ENCODE measurements at regions not wholly inside any gene's neighbourhood (a gene's known extent, or its start where the extent isn't known, plus 50 kb on each side); places are given as distances from the start of the nearest gene placed in this dataset.

DNA sequence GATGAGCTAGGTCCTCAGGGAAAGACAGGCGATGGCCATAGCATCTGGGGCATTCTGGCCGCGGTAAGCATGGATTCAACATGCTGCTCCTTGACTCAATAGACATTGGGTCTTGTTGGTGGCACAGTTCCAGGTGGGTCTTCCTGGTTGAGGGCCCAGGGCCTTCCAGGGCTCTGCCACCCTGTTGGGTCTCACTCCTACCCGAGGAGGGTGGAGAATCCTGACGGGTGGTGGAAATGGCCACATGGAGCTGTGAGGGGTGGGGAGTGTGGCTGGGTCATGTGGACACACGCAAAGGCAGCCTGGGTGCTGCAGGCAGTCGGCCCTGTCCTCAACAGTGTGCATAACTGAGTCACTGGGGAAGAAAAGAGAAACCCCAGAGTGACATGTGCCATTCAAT lies 148.1 kb downstream of the KIF26A start:
- H3K4me3 Mint-ChIP-seq: no peak overlapping the region
- no peak for DNase-seq
- peaks cover 5% of the 10 kb centered on the region for H3K9me3 Mint-ChIP-seq
- peaks cover 29% of the 10 kb centered on the region for H3K4me1 Mint-ChIP-seq
- TF ChIP-seq, protein P1, sequence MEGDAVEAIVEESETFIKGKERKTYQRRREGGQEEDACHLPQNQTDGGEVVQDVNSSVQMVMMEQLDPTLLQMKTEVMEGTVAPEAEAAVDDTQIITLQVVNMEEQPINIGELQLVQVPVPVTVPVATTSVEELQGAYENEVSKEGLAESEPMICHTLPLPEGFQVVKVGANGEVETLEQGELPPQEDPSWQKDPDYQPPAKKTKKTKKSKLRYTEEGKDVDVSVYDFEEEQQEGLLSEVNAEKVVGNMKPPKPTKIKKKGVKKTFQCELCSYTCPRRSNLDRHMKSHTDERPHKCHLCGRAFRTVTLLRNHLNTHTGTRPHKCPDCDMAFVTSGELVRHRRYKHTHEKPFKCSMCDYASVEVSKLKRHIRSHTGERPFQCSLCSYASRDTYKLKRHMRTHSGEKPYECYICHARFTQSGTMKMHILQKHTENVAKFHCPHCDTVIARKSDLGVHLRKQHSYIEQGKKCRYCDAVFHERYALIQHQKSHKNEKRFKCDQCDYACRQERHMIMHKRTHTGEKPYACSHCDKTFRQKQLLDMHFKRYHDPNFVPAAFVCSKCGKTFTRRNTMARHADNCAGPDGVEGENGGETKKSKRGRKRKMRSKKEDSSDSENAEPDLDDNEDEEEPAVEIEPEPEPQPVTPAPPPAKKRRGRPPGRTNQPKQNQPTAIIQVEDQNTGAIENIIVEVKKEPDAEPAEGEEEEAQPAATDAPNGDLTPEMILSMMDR (IDR thresholded peaks at IDR 0.05): no peak
- no peak overlapping the region for H3K27ac Mint-ChIP-seq
- H3K36me3 Mint-ChIP-seq (ENCODE audit: low read depth): no peaks in the 10 kb centered on the region
- H3K27me3 Mint-ChIP-seq (ENCODE audit: low read depth, poor library complexity): peaks cover 31% of the 10 kb centered on the region

DNA sequence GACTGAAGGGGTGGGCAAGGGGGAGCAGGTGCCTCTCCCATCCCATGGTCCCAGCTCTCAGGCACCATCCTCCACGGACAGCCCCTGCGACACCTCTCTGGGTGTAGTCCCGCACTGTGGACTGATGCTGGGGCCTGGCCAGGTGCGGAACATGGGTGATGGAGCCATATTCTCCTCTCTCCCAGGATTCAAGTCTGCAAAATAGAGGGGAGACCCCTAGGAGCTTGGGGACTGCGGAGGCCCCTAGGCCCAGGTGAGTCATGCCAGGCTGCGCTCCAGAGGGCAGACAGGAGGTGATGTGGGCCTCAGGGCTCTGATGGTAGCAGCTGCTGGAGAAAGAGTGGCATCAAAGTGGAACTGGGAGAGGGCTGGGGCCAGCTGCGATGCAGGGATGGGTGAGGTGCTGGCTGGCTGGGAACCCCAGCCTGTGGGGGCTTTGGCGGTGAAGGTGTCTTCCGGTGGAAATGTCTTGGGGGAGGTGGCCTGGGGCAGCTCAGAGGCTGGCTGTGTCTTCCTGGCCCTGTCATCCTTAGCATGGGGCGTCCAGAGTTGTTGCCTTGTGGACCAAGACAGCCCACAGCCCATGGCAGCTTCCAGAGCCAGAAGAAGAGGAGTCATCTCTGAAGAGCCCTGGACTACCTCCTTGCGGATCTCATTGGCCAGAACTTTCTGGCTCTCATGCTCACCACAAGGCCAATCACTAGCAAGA lies 149.1 kb downstream of the KIF26A start:
- H3K27ac Mint-ChIP-seq: no peak overlapping the region
- TF ChIP-seq, protein P1 (IDR thresholded peaks at IDR 0.05): no peak

DNA sequence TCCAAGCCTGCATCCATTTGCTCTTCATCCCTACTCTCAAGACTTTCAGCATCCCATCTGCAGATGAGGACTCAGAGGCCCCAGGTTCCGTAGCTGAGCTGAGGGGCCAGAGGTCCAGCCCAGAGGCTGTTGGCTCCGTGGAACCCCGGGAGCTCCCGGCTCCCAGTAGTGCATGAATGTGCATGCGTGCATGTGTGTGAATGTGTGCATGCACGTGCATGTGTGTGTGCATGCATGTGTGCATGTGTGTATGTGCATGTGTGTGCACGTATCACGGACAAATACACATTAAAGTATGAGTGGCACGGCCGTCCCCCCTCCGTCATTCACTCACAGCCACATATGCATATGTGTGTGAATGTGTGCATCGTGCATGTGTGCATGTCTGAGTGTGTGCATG lies 149.9 kb downstream of the KIF26A start:
- peaks cover 31% of the 10 kb centered on the region for H3K27me3 Mint-ChIP-seq (ENCODE audit: low read depth, poor library complexity)
- no peak for DNase-seq
- H3K4me1 Mint-ChIP-seq: peaks cover 33% of the 10 kb centered on the region
- H3K9me3 Mint-ChIP-seq: peaks cover 5% of the 10 kb centered on the region
- TF ChIP-seq, protein P1 (IDR thresholded peaks at IDR 0.05): no peak
- no peaks in the 10 kb centered on the region for H3K36me3 Mint-ChIP-seq (ENCODE audit: low read depth)
- no peak overlapping the region for H3K27ac Mint-ChIP-seq
- no peak overlapping the region for H3K4me3 Mint-ChIP-seq

More for the DNA sequence above, 149.1 kb downstream of the KIF26A start:
- H3K36me3 Mint-ChIP-seq (ENCODE audit: low read depth): no peaks in the 10 kb centered on the region
- H3K4me1 Mint-ChIP-seq: peaks cover 35% of the 10 kb centered on the region
- peaks cover 5% of the 10 kb centered on the region for H3K9me3 Mint-ChIP-seq
- H3K27me3 Mint-ChIP-seq (ENCODE audit: low read depth, poor library complexity): peaks cover 31% of the 10 kb centered on the region
- H3K4me3 Mint-ChIP-seq: no peak overlapping the region
- no peak for DNase-seq

DNA sequence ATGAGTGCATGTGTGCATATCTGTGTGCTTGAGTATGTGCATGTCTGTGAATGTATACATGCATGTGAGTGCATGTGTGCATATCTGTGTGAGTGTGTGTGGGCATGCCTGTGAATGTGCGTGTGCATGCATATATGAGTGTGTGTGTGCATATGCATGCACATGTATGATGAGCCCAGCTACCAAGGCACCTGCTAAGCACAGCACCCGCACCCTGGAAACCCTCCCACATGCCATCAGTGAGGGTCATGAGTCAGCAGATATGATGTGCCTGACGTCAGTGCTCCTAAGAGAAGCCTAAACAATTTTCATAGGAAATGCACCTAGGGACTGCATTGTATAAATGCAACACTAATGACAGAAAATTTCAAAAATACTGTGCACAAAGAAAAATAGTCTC lies 151.1 kb downstream of the KIF26A start:
- peaks cover 30% of the 10 kb centered on the region for H3K4me1 Mint-ChIP-seq
- no peak for DNase-seq
- no peak overlapping the region for H3K27ac Mint-ChIP-seq
- TF ChIP-seq, protein P1 (IDR thresholded peaks at IDR 0.05): no peak
- no peak overlapping the region for H3K4me3 Mint-ChIP-seq
- peaks cover 35% of the 10 kb centered on the region for H3K27me3 Mint-ChIP-seq (ENCODE audit: low read depth, poor library complexity)
- peaks cover 5% of the 10 kb centered on the region for H3K9me3 Mint-ChIP-seq
- no peaks in the 10 kb centered on the region for H3K36me3 Mint-ChIP-seq (ENCODE audit: low read depth)

DNA sequence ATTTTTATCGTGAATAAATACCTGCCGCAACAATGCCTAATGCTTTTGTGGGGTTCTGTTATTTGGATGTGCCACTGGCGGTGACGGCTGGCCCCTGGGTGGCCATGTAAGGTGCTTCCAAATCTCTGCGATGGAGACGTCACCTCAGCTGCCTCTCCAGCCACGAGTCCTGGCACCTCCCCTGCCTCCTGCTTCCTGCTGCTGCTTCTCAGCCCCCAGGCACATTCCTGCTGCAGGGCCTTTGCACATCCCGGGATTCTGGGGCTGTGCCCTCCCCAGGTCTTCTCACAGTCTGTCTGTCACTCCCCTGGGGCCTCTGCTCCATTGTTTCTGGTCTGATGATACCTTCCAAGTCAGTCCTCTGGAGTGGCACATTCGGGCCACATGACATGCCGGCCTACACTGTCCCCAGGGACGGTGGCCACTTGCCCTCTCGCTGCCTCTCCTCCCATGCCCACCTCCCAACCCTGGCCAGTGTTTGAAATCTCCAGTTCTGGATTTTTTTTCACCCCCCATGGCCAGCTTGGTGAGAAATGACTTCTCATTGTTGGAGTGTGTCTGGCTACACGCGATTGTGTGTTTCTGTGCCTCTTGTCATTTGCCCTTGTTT lies 151.8 kb downstream of the KIF26A start:
- Mint-ChIP-seq H3K4me1 (peaks cover 37% of the 10 kb centered on the region), H3K36me3 (ENCODE audit: low read depth) (no peaks in the 10 kb centered on the region), H3K9me3 (peaks cover 5% of the 10 kb centered on the region), H3K27ac (no peak overlapping the region), H3K27me3 (ENCODE audit: low read depth, poor library complexity) (peaks cover 39% of the 10 kb centered on the region), H3K4me3 (no peak overlapping the region)
- DNase-seq: no peak
- TF ChIP-seq, protein P1 (IDR thresholded peaks at IDR 0.05): no peak

DNA sequence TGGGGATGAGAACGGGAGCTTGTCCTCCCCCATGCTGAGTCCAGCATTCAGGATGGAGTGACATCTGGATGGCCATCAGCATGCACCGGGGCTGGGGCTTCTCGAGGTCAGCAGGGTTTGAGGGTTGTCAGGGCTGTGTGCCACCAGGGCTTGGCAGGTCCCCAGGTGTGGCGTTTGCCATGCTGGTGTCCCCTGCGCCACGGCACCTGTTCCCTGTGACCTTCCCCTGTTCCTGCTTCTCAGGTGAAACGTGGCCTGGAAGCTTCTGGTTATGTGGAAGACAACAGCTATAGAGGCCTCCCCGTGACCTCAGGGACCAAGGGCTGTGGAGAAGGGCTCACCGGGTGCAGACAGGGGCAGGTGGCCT lies 152.4 kb downstream of the KIF26A start:
- TF ChIP-seq, protein P1 (IDR thresholded peaks at IDR 0.05): no peak
- no peak for DNase-seq
- Mint-ChIP-seq H3K4me3 (no peak overlapping the region), H3K9me3 (peaks cover 5% of the 10 kb centered on the region), H3K27ac (no peak overlapping the region), H3K27me3 (ENCODE audit: low read depth, poor library complexity) (peaks cover 39% of the 10 kb centered on the region), H3K4me1 (peaks cover 43% of the 10 kb centered on the region), H3K36me3 (ENCODE audit: low read depth) (no peaks in the 10 kb centered on the region)
